H1 (cell line): ENCODE measurements at regions not wholly inside any gene's neighbourhood (a gene's known extent, or its start where the extent isn't known, plus 50 kb on each side); places are given as distances from the start of the nearest gene placed in this dataset.

Experiments
- CTCF ChIA-PET: fragments of 300-600 bp; sonication (Branson Sonifier 250); formaldehyde crosslinking; loops from one replicate; lab custom pipeline; 2021; ENCODE audit not compliant: partially characterized antibody; lab: Charles Lee
- POLR2A ChIA-PET: fragments of 300-600 bp; sonication (Branson Sonifier 250); formaldehyde crosslinking; loops from one replicate; lab custom pipeline; 2021; ENCODE audit warnings: inconsistent platforms; ENCODE audit not compliant: partially characterized antibody; lab: Charles Lee
- DNase-seq, 2 experiments: peaks; one replicate each; pipeline versions ENCODE4 v3.0.0 to v3.0.0-alpha.2; 2010 to 2022; ENCODE audit warnings: low spot score in 2 of 2, low read depth in 1 of 2, mixed read lengths in 1 of 2
- FAIRE-seq: peaks from 2 replicates; lab custom pipeline; 2011; peaks lifted over from hg19 to GRCh38; lab: Jason Lieb, UNC
- H2AFZ ChIP-seq: 2 replicates; pipeline ENCODE4 v1.8.1; 2012; ENCODE audit warnings: low read length, inconsistent platforms
- H2AK5ac ChIP-seq: 2 replicates; pipeline ENCODE4 v1.6.1; 2013; ENCODE audit warnings: low read depth, low read length
- H2BK120ac ChIP-seq: replicated peaks from 2 replicates; pipeline ENCODE3; 2013; ENCODE audit warnings: low read depth, low read length, inconsistent platforms
- H2BK12ac ChIP-seq: 2 replicates; pipeline ENCODE4 v1.6.1; 2013; ENCODE audit warnings: low read depth, low read length
- H2BK15ac ChIP-seq: 2 replicates; pipeline ENCODE4 v1.6.1; 2013; ENCODE audit warnings: low read length
- H2BK20ac ChIP-seq: 2 replicates; pipeline ENCODE4 v1.6.1; 2013; ENCODE audit warnings: low read length
- H2BK5ac ChIP-seq: 2 replicates; pipeline ENCODE4 v1.6.1; 2013; ENCODE audit warnings: low read depth, low read length
- H3K14ac ChIP-seq: 2 replicates; pipeline ENCODE4 v1.6.1; 2013; ENCODE audit warnings: inconsistent platforms; ENCODE audit not compliant: insufficient read length
- H3K18ac ChIP-seq: 2 replicates; pipeline ENCODE4 v1.6.1; 2013; ENCODE audit warnings: low read length; ENCODE audit errors: extremely low read depth
- H3K23ac ChIP-seq: 2 replicates; pipeline ENCODE4 v1.6.1; 2013; ENCODE audit warnings: inconsistent platforms; ENCODE audit not compliant: insufficient read length
- H3K23me2 ChIP-seq: 2 replicates; pipeline ENCODE4 v1.6.1; 2013; ENCODE audit warnings: low read depth, low read length
- H3K27ac ChIP-seq: 2 replicates; pipeline ENCODE4 v1.6.1; 2011; ENCODE audit warnings: low read depth, low read length, inconsistent platforms
- H3K27me3 ChIP-seq, 4 experiments: replicated peaks in 1 of 4; 1 replicate in 1 of 4; 2 replicates in 3 of 4; pipeline versions ENCODE4 v1.6.1 to v1.8.1; 2011 to 2013; ENCODE audit warnings: low read length in 3 of 4, mild to moderate bottlenecking in 3 of 4, inconsistent platforms in 2 of 4, mixed read lengths in 2 of 4, moderate library complexity in 1 of 4; ENCODE audit not compliant: control insufficient read depth in 3 of 4, insufficient read depth in 3 of 4; ENCODE audit errors: extremely low read depth in 1 of 4
- H3K36me3 ChIP-seq, 4 experiments: 2 replicates each; pipeline versions ENCODE4 v1.6.1 to v1.8.1; 2011 to 2013; ENCODE audit warnings: mild to moderate bottlenecking in 4 of 4, low read length in 3 of 4, moderate library complexity in 2 of 4, control low read depth in 1 of 4, inconsistent platforms in 1 of 4; ENCODE audit not compliant: insufficient read depth in 4 of 4, control insufficient read depth in 2 of 4
- H3K4ac ChIP-seq: replicated peaks from 2 replicates; pipeline ENCODE3; 2013; ENCODE audit warnings: low read length, low read depth, mixed read lengths, inconsistent platforms; ENCODE audit not compliant: insufficient read length
- H3K4me1 ChIP-seq, 4 experiments: replicated peaks in 1 of 4; 1 replicate in 1 of 4; 2 replicates in 3 of 4; pipeline versions ENCODE4 v1.6.1 to v1.8.1; 2011 to 2013; ENCODE audit warnings: low read length in 3 of 4, inconsistent platforms in 2 of 4, mixed read lengths in 1 of 4; ENCODE audit not compliant: insufficient read depth in 4 of 4, control insufficient read depth in 3 of 4
- H3K4me2 ChIP-seq, 2 experiments: 2 replicates each; pipeline versions ENCODE4 v1.6.1 to v1.8.1; 2011 to 2013; ENCODE audit warnings: low read depth in 2 of 2, low read length in 2 of 2, control low read depth in 1 of 2, inconsistent platforms in 1 of 2, mild to moderate bottlenecking in 1 of 2; ENCODE audit not compliant: insufficient read depth in 1 of 2
- H3K4me3 ChIP-seq, 4 experiments: fragments of 200-600, 300-600 bp in 1 of 4; sonication (generic), shearing (Covaris generic), sonication (Bioruptor Twin) in 1 of 4; 2 replicates each; pipeline versions ENCODE4 v1.5.1 to v1.8.1; 2011 to 2016; ENCODE audit warnings: low read length in 4 of 4, low read depth in 3 of 4, control low read depth in 2 of 4, inconsistent platforms in 2 of 4, mild to moderate bottlenecking in 2 of 4, mixed read lengths in 1 of 4, moderate library complexity in 1 of 4; ENCODE audit not compliant: insufficient read depth in 2 of 4; ENCODE audit errors: extremely low read depth in 1 of 4
- H3K56ac ChIP-seq: replicated peaks from 2 replicates; pipeline ENCODE3; 2013; ENCODE audit warnings: low read depth, mild to moderate bottlenecking, mixed read lengths, low read length, inconsistent platforms; ENCODE audit not compliant: insufficient read length
- H3K79me1 ChIP-seq: 2 replicates; pipeline ENCODE4 v1.6.1; 2013; ENCODE audit warnings: low read depth, low read length, control low read depth
- H3K79me2 ChIP-seq, 2 experiments: 2 replicates each; pipeline versions ENCODE4 v1.6.1 to v1.8.1; 2012 to 2013; ENCODE audit warnings: low read length in 2 of 2, mild to moderate bottlenecking in 2 of 2, inconsistent platforms in 1 of 2; ENCODE audit not compliant: insufficient read depth in 2 of 2, control insufficient read depth in 1 of 2
- H3K9ac ChIP-seq, 4 experiments: replicated peaks in 1 of 4; 1 replicate in 1 of 4; 2 replicates in 3 of 4; pipeline versions ENCODE4 v1.6.1 to v1.8.1; 2011 to 2013; ENCODE audit warnings: low read depth in 3 of 4, low read length in 3 of 4, control low read depth in 2 of 4, mild to moderate bottlenecking in 2 of 4, moderate library complexity in 2 of 4, inconsistent platforms in 1 of 4; ENCODE audit errors: extremely low read depth in 1 of 4
- H3K9me3 ChIP-seq, 2 experiments: 2 replicates each; pipeline versions ENCODE4 v1.6.1 to v1.8.1; 2012 to 2013; ENCODE audit warnings: mild to moderate bottlenecking in 2 of 2, moderate library complexity in 2 of 2, control low read depth in 1 of 2, inconsistent platforms in 1 of 2, low read depth in 1 of 2, low read length in 1 of 2, mixed read lengths in 1 of 2; ENCODE audit not compliant: insufficient read depth in 2 of 2
- H4K20me1 ChIP-seq, 2 experiments: replicated peaks in 1 of 2; 2 replicates each; pipeline versions ENCODE3 to v1.8.1; 2011 to 2013; ENCODE audit warnings: inconsistent platforms in 2 of 2, low read length in 2 of 2, mild to moderate bottlenecking in 1 of 2; ENCODE audit not compliant: insufficient read depth in 2 of 2, control insufficient read depth in 1 of 2
- H4K5ac ChIP-seq: 2 replicates; pipeline ENCODE4 v1.6.1; 2013; ENCODE audit warnings: low read length, low read depth, mixed read lengths, inconsistent platforms; ENCODE audit not compliant: insufficient read length
- H4K8ac ChIP-seq: 2 replicates; pipeline ENCODE4 v1.8.0; 2013; ENCODE audit warnings: mild to moderate bottlenecking, moderate library complexity, low read length, inconsistent platforms; ENCODE audit not compliant: insufficient read depth; ENCODE audit errors: extremely low read depth
- H4K91ac ChIP-seq: replicated peaks from 2 replicates; pipeline ENCODE3; 2013; ENCODE audit warnings: low read length, mixed read lengths, inconsistent platforms; ENCODE audit not compliant: insufficient read length
- CBX8 ChIP-seq: fragments of 300-800, 300-1000 bp; sonication (generic); IDR thresholded peaks from 2 replicates; pipeline ENCODE4 v1.7.1; 2016; ENCODE audit warnings: low read depth, low read length, borderline replicate concordance
- EGR1 ChIP-seq: IDR thresholded peaks from 2 replicates; pipeline ENCODE4 v1.6.1; 2011; ENCODE audit warnings: low read depth, low read length, borderline replicate concordance
- POLR2AphosphoS5 ChIP-seq: IDR thresholded peaks from 2 replicates; pipeline ENCODE4 v1.6.1; 2011; ENCODE audit warnings: low read depth, low read length
- RNF2 ChIP-seq: fragments of 200-900, 300-1000 bp; sonication (generic); IDR thresholded peaks from 2 replicates; pipeline ENCODE4 v1.7.1; 2016; ENCODE audit warnings: borderline replicate concordance, low read depth, mild to moderate bottlenecking, antibody characterized with exemption, low read length; ENCODE audit not compliant: poor library complexity, severe bottlenecking; ENCODE audit errors: missing control alignments
- SUZ12 ChIP-seq: fragments of 200-600 bp; sonication (generic); IDR thresholded peaks from 2 replicates; pipeline ENCODE4 v1.6.1; 2012; ENCODE audit warnings: mild to moderate bottlenecking, inconsistent platforms, low read length, moderate library complexity, mixed read lengths
- TAF1 ChIP-seq: IDR thresholded peaks from 2 replicates; pipeline ENCODE4 v1.6.1; 2011; ENCODE audit warnings: mild to moderate bottlenecking, low read depth, low read length
- TAF7 ChIP-seq: optimal IDR thresholded peaks from 2 replicates; pipeline ENCODE3; 2011; ENCODE audit warnings: low read depth, mild to moderate bottlenecking, inconsistent platforms, low read length, moderate library complexity, borderline replicate concordance
- WGBS, 2 experiments: shearing (Covaris generic) in 1 of 2; methylation state at CpG; one replicate each; pipeline versions ENCODE4 v1.1.6 to v1.1.7; 2013 to 2015; ENCODE audit warnings: low lambda C conversion rate in 2 of 2, mixed read lengths in 2 of 2, inconsistent platforms in 1 of 2, low coverage in 1 of 2, missing lambda C conversion rate in 1 of 2; ENCODE audit not compliant: insufficient replicate concordance in 2 of 2, insufficient coverage in 1 of 2, insufficient read length in 1 of 2; ENCODE audit errors: extremely low coverage in 1 of 2, missing lambda C conversion rate in 1 of 2; 5-methylcytosine and 5-hydroxymethylcytosine counted together
- TF ChIP-seq, protein P1 (sequence below): IDR thresholded peaks from 2 replicates; pipeline ENCODE4 v1.6.1; 2011; ENCODE audit warnings: low read depth, mild to moderate bottlenecking, low read length; ENCODE audit not compliant: insufficient read depth
- TF ChIP-seq, protein P2 (sequence below), 3 experiments: IDR thresholded peaks; 1 replicate in 2 of 3; 2 replicates in 1 of 3; pipeline versions ENCODE4 v1.5.1 to v1.6.1; 2011; ENCODE audit warnings: low read length in 3 of 3, mild to moderate bottlenecking in 3 of 3, inconsistent platforms in 2 of 3, low read depth in 1 of 3, moderate library complexity in 1 of 3; ENCODE audit not compliant: insufficient read depth in 1 of 3; ENCODE audit errors: control extremely low read depth in 1 of 3

DNA sequence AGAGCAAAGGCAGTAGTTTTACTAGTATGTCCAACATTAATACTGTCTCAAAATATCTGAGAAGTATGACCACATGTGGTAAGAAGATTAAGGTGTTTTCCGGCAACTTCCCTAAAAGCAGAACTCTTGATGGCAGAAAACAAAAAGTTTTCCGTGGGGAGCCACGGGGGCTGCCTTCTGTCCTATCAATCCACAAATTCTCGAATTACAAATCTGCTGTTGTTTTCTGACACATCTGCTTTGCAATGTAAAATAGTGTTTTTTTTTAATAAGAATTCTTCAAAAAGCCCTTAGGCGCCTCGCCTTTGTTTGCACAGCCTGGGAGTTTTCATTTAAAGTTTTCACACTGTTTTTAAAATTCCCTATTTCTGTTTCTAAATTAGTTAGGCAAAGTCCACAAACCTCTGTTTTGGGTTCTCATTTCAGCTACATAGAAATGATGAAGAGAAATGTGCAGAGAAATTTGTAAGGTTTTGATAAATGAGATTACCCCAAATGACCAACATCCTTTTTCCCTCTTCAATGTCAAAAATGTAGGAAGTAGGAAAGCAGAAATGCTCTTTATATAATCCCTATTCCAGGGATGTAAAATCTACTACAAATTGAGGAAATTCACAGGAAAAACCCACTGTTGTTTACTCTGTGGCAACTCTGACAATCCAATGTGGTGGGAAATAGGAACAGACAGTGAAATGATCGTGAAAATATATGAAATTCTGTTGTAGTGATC, 385.8 kb downstream of the ZEB2 start:
- Histone ChIP-seq H3K4ac (no peak overlapping the region), H3K4me1 (peaks cover 0 to 3% (median 1%) of the 10 kb centered on the region in 4 experiments; a peak in 2 of 7 replicates), H3K79me1 (no peaks in the 10 kb centered on the region), H2AK5ac (no peak overlapping the region), H3K4me3 (peak overlapping the region in 1 of 4 experiments; percentile 30; a peak in 1 of 8 replicates), H3K79me2 (no peaks in the 10 kb centered on the region), H4K5ac (no peak overlapping the region), H2BK120ac (no peak overlapping the region), H3K36me3 (no peaks in the 10 kb centered on the region), H3K27me3 (no peaks in the 10 kb centered on the region; a peak in 2 of 7 replicates), H3K4me2 (no peak overlapping the region; a peak in 1 of 4 replicates), H3K18ac (no peak overlapping the region), H3K23ac (no peak overlapping the region), H3K9ac (no peak overlapping the region), H3K27ac (no peak overlapping the region), H2BK15ac (no peak overlapping the region), H3K14ac (no peak overlapping the region), H4K8ac (no peak overlapping the region), H3K9me3 (no peaks in the 10 kb centered on the region), H2BK20ac (no peak overlapping the region), H4K91ac (no peak overlapping the region), H2BK12ac (no peak overlapping the region), H2AFZ (no peak overlapping the region), H3K56ac (no peak overlapping the region), H2BK5ac (no peak overlapping the region), H4K20me1 (no peaks in the 10 kb centered on the region), H3K23me2 (no peaks in the 10 kb centered on the region)
- WGBS, 2 experiments = 30% methylated on average over 7 of the region's 7 CpGs; no CpG with 5 or more reads in 1 of the 2 experiments
- POLR2A ChIA-PET = no interaction called here
- DNase-seq (no peak), FAIRE-seq (no peak)
- CTCF ChIA-PET = interaction anchor here (0.6 kb wide), 1 partner anchor 9 kb away, joined by 3 read pairs; no protein-coding TSS in a partner anchor
- no peak for TF ChIP-seq EGR1
- TF ChIP-seq, protein P1, sequence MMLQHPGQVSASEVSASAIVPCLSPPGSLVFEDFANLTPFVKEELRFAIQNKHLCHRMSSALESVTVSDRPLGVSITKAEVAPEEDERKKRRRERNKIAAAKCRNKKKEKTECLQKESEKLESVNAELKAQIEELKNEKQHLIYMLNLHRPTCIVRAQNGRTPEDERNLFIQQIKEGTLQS = no peak
- TF ChIP-seq, protein P2, sequence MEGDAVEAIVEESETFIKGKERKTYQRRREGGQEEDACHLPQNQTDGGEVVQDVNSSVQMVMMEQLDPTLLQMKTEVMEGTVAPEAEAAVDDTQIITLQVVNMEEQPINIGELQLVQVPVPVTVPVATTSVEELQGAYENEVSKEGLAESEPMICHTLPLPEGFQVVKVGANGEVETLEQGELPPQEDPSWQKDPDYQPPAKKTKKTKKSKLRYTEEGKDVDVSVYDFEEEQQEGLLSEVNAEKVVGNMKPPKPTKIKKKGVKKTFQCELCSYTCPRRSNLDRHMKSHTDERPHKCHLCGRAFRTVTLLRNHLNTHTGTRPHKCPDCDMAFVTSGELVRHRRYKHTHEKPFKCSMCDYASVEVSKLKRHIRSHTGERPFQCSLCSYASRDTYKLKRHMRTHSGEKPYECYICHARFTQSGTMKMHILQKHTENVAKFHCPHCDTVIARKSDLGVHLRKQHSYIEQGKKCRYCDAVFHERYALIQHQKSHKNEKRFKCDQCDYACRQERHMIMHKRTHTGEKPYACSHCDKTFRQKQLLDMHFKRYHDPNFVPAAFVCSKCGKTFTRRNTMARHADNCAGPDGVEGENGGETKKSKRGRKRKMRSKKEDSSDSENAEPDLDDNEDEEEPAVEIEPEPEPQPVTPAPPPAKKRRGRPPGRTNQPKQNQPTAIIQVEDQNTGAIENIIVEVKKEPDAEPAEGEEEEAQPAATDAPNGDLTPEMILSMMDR (IDR thresholded peaks at IDR 0.05; ENCODE audit: control extremely low read depth in 1 of 3, insufficient read depth in 1 of 3, low read depth in 1 of 3, low read length in 3 of 3) = no peak
- no peak for TF ChIP-seq TAF1
- TF ChIP-seq CBX8 = no peak
- TF ChIP-seq TAF7 = no peak
- TF ChIP-seq SUZ12 = no peak
- TF ChIP-seq RNF2 = no peak
- TF ChIP-seq POLR2AphosphoS5 = no peak
